ENCODE measurements at regions not wholly inside any gene's neighbourhood (a gene's known extent, or its start where the extent isn't known, plus 50 kb on each side); places are given as distances from the start of the nearest gene placed in this dataset.

GRCh38 chr6:122079916-122080315, 319.5 kb upstream of the HSF2 start:
- Histone ChIP-seq H3K4me1 (ENCODE audit: control insufficient read depth, insufficient read depth, low read length, poor library complexity, severe bottlenecking) (no peaks in the 10 kb centered on the region), H3K9me3 (ENCODE audit: control insufficient read depth in 2 of 2, low read length in 2 of 2) (no peaks in the 10 kb centered on the region), H3K27me3 (ENCODE audit: control insufficient read depth, insufficient read depth, low read length) (no peaks in the 10 kb centered on the region), H3K27ac (ENCODE audit: insufficient read depth, low read length, poor library complexity, severe bottlenecking) (no peak overlapping the region), H3K36me3 (ENCODE audit: control insufficient read depth, insufficient read depth, low read length) (no peaks in the 10 kb centered on the region), H3K4me3 (ENCODE audit: low read depth, low read length) (no peak overlapping the region)
- no peak for ATAC-seq (ENCODE audit: low read depth in 2 of 2)
- Mint-ChIP-seq H3K4me3 (no peak overlapping the region), H3K4me1 (no peaks in the 10 kb centered on the region), H3K27me3 (no peaks in the 10 kb centered on the region), H3K9me3 (peaks cover 0 to 9% (median 0%) of the 10 kb centered on the region in 7 donors), H3K36me3 (no peaks in the 10 kb centered on the region), H3K27ac (no peak overlapping the region)
- no peak for DNase-seq

DNA sequence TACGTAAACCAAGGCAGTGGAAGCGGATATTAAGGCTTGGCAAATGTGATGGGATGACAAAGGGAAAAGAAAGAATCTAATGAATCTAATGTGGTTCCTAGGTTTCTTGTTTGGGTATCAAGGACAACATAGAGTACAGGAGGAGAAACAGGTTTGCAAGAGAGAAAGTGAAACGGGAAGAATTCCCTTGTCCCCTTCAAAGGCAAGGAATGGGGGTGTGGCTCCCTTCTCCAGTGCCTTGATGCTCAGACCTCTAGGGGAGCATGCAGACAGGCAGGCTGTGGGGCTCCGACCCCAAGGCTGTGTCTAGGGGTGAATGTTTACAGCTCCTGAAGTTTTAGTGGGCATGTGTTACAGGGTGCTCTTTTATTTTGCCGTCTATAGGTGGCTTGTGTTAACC, 317.5 kb upstream of the HSF2 start:
- H3K4me1 Mint-ChIP-seq, result no peaks in the 10 kb centered on the region
- no peak overlapping the region for H3K27ac ChIP-seq (ENCODE audit: insufficient read depth, low read length, poor library complexity, severe bottlenecking)
- DNase-seq (no peak), ATAC-seq (ENCODE audit: low read depth in 2 of 2) (no peak)
- H3K9me3 Mint-ChIP-seq, result peaks cover 0 to 9% (median 0%) of the 10 kb centered on the region in 7 donors
- no peaks in the 10 kb centered on the region for H3K36me3 ChIP-seq (ENCODE audit: control insufficient read depth, insufficient read depth, low read length)
- H3K27me3 Mint-ChIP-seq, result no peaks in the 10 kb centered on the region
- no peak overlapping the region for H3K27ac Mint-ChIP-seq
- H3K9me3 ChIP-seq (ENCODE audit: control insufficient read depth in 2 of 2, low read length in 2 of 2), result no peaks in the 10 kb centered on the region
- H3K4me3 Mint-ChIP-seq, result no peak overlapping the region
- H3K4me3 ChIP-seq (ENCODE audit: low read depth, low read length), result no peak overlapping the region
- H3K4me1 ChIP-seq (ENCODE audit: control insufficient read depth, insufficient read depth, low read length, poor library complexity, severe bottlenecking), result no peaks in the 10 kb centered on the region
- no peaks in the 10 kb centered on the region for H3K36me3 Mint-ChIP-seq
- no peaks in the 10 kb centered on the region for H3K27me3 ChIP-seq (ENCODE audit: control insufficient read depth, insufficient read depth, low read length)

DNA sequence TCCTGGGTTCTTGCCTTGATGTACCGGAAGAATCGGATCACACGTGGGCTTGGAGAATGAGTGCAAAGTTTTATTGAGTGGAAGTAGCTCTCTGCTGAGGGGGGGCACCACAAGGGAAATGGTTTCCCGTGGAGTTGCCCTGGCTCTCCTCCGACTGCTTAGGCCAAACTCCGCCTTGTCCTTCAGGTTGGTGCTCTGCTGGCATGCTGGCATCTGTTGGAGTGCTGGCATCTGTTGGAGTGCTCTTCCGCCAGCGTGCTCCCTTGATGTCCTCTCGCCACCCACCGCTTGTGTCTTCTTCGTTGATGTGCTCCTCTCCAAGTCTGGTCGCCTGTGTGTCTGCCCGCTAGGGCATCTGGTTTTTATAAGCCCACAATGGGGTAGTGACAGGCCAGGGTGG, 317.1 kb upstream of the HSF2 start:
- H3K27me3 Mint-ChIP-seq, result no peaks in the 10 kb centered on the region
- H3K4me1 Mint-ChIP-seq, result no peaks in the 10 kb centered on the region

GRCh38 chr6:122092366-122092765, 307.1 kb upstream of the HSF2 start:
- Histone ChIP-seq H3K36me3 (ENCODE audit: control insufficient read depth, insufficient read depth, low read length) (no peaks in the 10 kb centered on the region), H3K9me3 (ENCODE audit: control insufficient read depth in 2 of 2, low read length in 2 of 2) (no peaks in the 10 kb centered on the region), H3K4me1 (ENCODE audit: control insufficient read depth, insufficient read depth, low read length, poor library complexity, severe bottlenecking) (no peaks in the 10 kb centered on the region), H3K4me3 (ENCODE audit: low read depth, low read length) (no peak overlapping the region), H3K27ac (ENCODE audit: insufficient read depth, low read length, poor library complexity, severe bottlenecking) (no peak overlapping the region), H3K27me3 (ENCODE audit: control insufficient read depth, insufficient read depth, low read length) (no peaks in the 10 kb centered on the region)
- no peaks in the 10 kb centered on the region for H3K36me3 Mint-ChIP-seq
- H3K9me3 Mint-ChIP-seq, result peaks cover 0 to 5% (median 0%) of the 10 kb centered on the region in 7 donors
- H3K4me3 Mint-ChIP-seq, result no peak overlapping the region
- no peaks in the 10 kb centered on the region for H3K27me3 Mint-ChIP-seq
- ATAC-seq (ENCODE audit: low read depth in 2 of 2), result no peak
- no peaks in the 10 kb centered on the region for H3K4me1 Mint-ChIP-seq
- no peak for DNase-seq
- no peak overlapping the region for H3K27ac Mint-ChIP-seq

More for the DNA sequence above, 317.1 kb upstream of the HSF2 start:
- ATAC-seq (ENCODE audit: low read depth in 2 of 2) (no peak), DNase-seq (no peak)
- Mint-ChIP-seq H3K36me3 (no peaks in the 10 kb centered on the region), H3K9me3 (peaks cover 0 to 9% (median 0%) of the 10 kb centered on the region in 7 donors), H3K4me3 (no peak overlapping the region), H3K27ac (no peak overlapping the region)
- Histone ChIP-seq H3K27me3 (ENCODE audit: control insufficient read depth, insufficient read depth, low read length) (no peaks in the 10 kb centered on the region), H3K27ac (ENCODE audit: insufficient read depth, low read length, poor library complexity, severe bottlenecking) (no peak overlapping the region), H3K36me3 (ENCODE audit: control insufficient read depth, insufficient read depth, low read length) (no peaks in the 10 kb centered on the region), H3K4me3 (ENCODE audit: low read depth, low read length) (no peak overlapping the region), H3K4me1 (ENCODE audit: control insufficient read depth, insufficient read depth, low read length, poor library complexity, severe bottlenecking) (no peaks in the 10 kb centered on the region), H3K9me3 (ENCODE audit: control insufficient read depth in 2 of 2, low read length in 2 of 2) (no peaks in the 10 kb centered on the region)

- no peak overlapping the region for H3K27ac ChIP-seq (ENCODE audit: insufficient read depth, low read length, poor library complexity, severe bottlenecking)
- H3K4me1 ChIP-seq (ENCODE audit: control insufficient read depth, insufficient read depth, low read length, poor library complexity, severe bottlenecking), result no peaks in the 10 kb centered on the region
- H3K36me3 ChIP-seq (ENCODE audit: control insufficient read depth, insufficient read depth, low read length), result no peaks in the 10 kb centered on the region
- no peak for DNase-seq
- Mint-ChIP-seq H3K27me3 (no peaks in the 10 kb centered on the region), H3K4me3 (no peak overlapping the region), H3K36me3 (no peaks in the 10 kb centered on the region), H3K4me1 (no peaks in the 10 kb centered on the region), H3K27ac (no peak overlapping the region), H3K9me3 (peaks cover 0 to 12% (median 0%) of the 10 kb centered on the region in 7 donors)
- no peak for ATAC-seq (ENCODE audit: low read depth in 2 of 2)
- H3K9me3 ChIP-seq (ENCODE audit: control insufficient read depth in 2 of 2, low read length in 2 of 2), result no peaks in the 10 kb centered on the region
- no peak overlapping the region for H3K4me3 ChIP-seq (ENCODE audit: low read depth, low read length)
- no peaks in the 10 kb centered on the region for H3K27me3 ChIP-seq (ENCODE audit: control insufficient read depth, insufficient read depth, low read length)
These were observed 301.2 kb upstream of the HSF2 start for GRCh38 chr6:122098201-122098678.

DNA sequence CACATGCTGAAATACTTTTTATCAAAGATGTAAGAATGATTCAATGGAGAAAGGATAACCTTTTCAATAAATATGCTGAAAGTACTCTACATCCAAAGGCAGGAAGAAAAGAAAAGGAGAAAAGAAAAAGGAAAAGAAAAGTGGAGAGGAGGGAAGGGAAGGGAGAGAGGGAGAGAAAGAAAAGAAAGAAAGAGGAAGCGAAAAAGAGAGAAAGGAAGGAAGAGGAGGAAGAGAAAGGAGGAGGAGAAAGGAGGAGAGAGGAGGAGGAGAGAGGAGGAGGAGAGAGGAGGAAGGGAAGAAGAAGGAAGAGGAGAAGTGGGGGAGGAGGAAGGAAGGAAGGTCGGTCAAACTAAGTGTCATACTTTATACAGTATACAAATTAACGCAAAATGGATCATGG, 297.4 kb upstream of the HSF2 start:
- Histone ChIP-seq H3K9me3 (ENCODE audit: control insufficient read depth in 2 of 2, low read length in 2 of 2) (no peaks in the 10 kb centered on the region), H3K36me3 (ENCODE audit: control insufficient read depth, insufficient read depth, low read length) (no peaks in the 10 kb centered on the region), H3K27ac (ENCODE audit: insufficient read depth, low read length, poor library complexity, severe bottlenecking) (no peak overlapping the region), H3K4me1 (ENCODE audit: control insufficient read depth, insufficient read depth, low read length, poor library complexity, severe bottlenecking) (no peaks in the 10 kb centered on the region), H3K4me3 (ENCODE audit: low read depth, low read length) (no peak overlapping the region), H3K27me3 (ENCODE audit: control insufficient read depth, insufficient read depth, low read length) (no peaks in the 10 kb centered on the region)
- no peak for ATAC-seq (ENCODE audit: low read depth in 2 of 2)
- H3K36me3 Mint-ChIP-seq, result no peaks in the 10 kb centered on the region
- H3K4me1 Mint-ChIP-seq, result no peaks in the 10 kb centered on the region
- H3K4me3 Mint-ChIP-seq, result no peak overlapping the region
- DNase-seq, result no peak
- no peak overlapping the region for H3K27ac Mint-ChIP-seq
- H3K27me3 Mint-ChIP-seq, result no peaks in the 10 kb centered on the region
- H3K9me3 Mint-ChIP-seq, result peaks cover 0 to 12% (median 1%) of the 10 kb centered on the region in 7 donors

- no peaks in the 10 kb centered on the region for H3K4me1 ChIP-seq (ENCODE audit: control insufficient read depth, insufficient read depth, low read length, poor library complexity, severe bottlenecking)
- H3K27ac ChIP-seq (ENCODE audit: insufficient read depth, low read length, poor library complexity, severe bottlenecking), result no peak overlapping the region
- DNase-seq (no peak), ATAC-seq (ENCODE audit: low read depth in 2 of 2) (no peak)
- H3K27ac Mint-ChIP-seq, result no peak overlapping the region
- no peak overlapping the region for H3K4me3 Mint-ChIP-seq
- no peaks in the 10 kb centered on the region for H3K36me3 ChIP-seq (ENCODE audit: control insufficient read depth, insufficient read depth, low read length)
- H3K36me3 Mint-ChIP-seq, result no peaks in the 10 kb centered on the region
- no peaks in the 10 kb centered on the region for H3K4me1 Mint-ChIP-seq
- H3K27me3 Mint-ChIP-seq, result no peaks in the 10 kb centered on the region
- no peaks in the 10 kb centered on the region for H3K9me3 ChIP-seq (ENCODE audit: control insufficient read depth in 2 of 2, low read length in 2 of 2)
- H3K9me3 Mint-ChIP-seq, result peaks cover 0 to 8% (median 5%) of the 10 kb centered on the region in 7 donors
- H3K4me3 ChIP-seq (ENCODE audit: low read depth, low read length), result no peak overlapping the region
- H3K27me3 ChIP-seq (ENCODE audit: control insufficient read depth, insufficient read depth, low read length), result no peaks in the 10 kb centered on the region
These were observed 292.1 kb upstream of the HSF2 start for GRCh38 chr6:122107256-122107852.

- no peaks in the 10 kb centered on the region for H3K27me3 Mint-ChIP-seq
- Histone ChIP-seq H3K4me1 (ENCODE audit: control insufficient read depth, insufficient read depth, low read length, poor library complexity, severe bottlenecking) (no peaks in the 10 kb centered on the region), H3K36me3 (ENCODE audit: control insufficient read depth, insufficient read depth, low read length) (no peaks in the 10 kb centered on the region), H3K9me3 (ENCODE audit: control insufficient read depth in 2 of 2, low read length in 2 of 2) (no peaks in the 10 kb centered on the region), H3K4me3 (ENCODE audit: low read depth, low read length) (no peak overlapping the region), H3K27me3 (ENCODE audit: control insufficient read depth, insufficient read depth, low read length) (no peaks in the 10 kb centered on the region), H3K27ac (ENCODE audit: insufficient read depth, low read length, poor library complexity, severe bottlenecking) (no peak overlapping the region)
- DNase-seq (no peak), ATAC-seq (ENCODE audit: low read depth in 2 of 2) (no peak)
- H3K36me3 Mint-ChIP-seq, result no peaks in the 10 kb centered on the region
- H3K9me3 Mint-ChIP-seq, result peaks cover 0 to 12% (median 5%) of the 10 kb centered on the region in 7 donors
- no peak overlapping the region for H3K27ac Mint-ChIP-seq
- no peak overlapping the region for H3K4me3 Mint-ChIP-seq
- H3K4me1 Mint-ChIP-seq, result no peaks in the 10 kb centered on the region
These were observed 290.4 kb upstream of the HSF2 start for GRCh38 chr6:122109075-122109474.

Measured in CD4-positive, CD25-positive, alpha-beta regulatory T cell (primary cell).